ENCODE measurements at regions not wholly inside any gene's neighbourhood (a gene's known extent, or its start where the extent isn't known, plus 50 kb on each side); places are given as distances from the start of the nearest gene placed in this dataset.

GRCh38 chr2:64327129-64327509, 126.8 kb upstream of the LGALSL start:
- no peaks in the 10 kb centered on the region for H3K36me3 Mint-ChIP-seq (ENCODE audit: unreplicated experiment)
- TF ChIP-seq, protein P1, sequence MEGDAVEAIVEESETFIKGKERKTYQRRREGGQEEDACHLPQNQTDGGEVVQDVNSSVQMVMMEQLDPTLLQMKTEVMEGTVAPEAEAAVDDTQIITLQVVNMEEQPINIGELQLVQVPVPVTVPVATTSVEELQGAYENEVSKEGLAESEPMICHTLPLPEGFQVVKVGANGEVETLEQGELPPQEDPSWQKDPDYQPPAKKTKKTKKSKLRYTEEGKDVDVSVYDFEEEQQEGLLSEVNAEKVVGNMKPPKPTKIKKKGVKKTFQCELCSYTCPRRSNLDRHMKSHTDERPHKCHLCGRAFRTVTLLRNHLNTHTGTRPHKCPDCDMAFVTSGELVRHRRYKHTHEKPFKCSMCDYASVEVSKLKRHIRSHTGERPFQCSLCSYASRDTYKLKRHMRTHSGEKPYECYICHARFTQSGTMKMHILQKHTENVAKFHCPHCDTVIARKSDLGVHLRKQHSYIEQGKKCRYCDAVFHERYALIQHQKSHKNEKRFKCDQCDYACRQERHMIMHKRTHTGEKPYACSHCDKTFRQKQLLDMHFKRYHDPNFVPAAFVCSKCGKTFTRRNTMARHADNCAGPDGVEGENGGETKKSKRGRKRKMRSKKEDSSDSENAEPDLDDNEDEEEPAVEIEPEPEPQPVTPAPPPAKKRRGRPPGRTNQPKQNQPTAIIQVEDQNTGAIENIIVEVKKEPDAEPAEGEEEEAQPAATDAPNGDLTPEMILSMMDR (IDR thresholded peaks at IDR 0.05), result no peak
- H3K4me3 Mint-ChIP-seq (ENCODE audit: unreplicated experiment), result no peak overlapping the region
- no peak overlapping the region for H3K27ac Mint-ChIP-seq (ENCODE audit: unreplicated experiment)
- peaks cover 7% of the 10 kb centered on the region for H3K27me3 Mint-ChIP-seq (ENCODE audit: unreplicated experiment)
- no peak for DNase-seq (ENCODE audit: extremely low spot score, unreplicated experiment)
- H3K9me3 Mint-ChIP-seq (ENCODE audit: unreplicated experiment), result no peaks in the 10 kb centered on the region
- H3K4me1 Mint-ChIP-seq (ENCODE audit: unreplicated experiment), result peaks cover 23% of the 10 kb centered on the region

DNA sequence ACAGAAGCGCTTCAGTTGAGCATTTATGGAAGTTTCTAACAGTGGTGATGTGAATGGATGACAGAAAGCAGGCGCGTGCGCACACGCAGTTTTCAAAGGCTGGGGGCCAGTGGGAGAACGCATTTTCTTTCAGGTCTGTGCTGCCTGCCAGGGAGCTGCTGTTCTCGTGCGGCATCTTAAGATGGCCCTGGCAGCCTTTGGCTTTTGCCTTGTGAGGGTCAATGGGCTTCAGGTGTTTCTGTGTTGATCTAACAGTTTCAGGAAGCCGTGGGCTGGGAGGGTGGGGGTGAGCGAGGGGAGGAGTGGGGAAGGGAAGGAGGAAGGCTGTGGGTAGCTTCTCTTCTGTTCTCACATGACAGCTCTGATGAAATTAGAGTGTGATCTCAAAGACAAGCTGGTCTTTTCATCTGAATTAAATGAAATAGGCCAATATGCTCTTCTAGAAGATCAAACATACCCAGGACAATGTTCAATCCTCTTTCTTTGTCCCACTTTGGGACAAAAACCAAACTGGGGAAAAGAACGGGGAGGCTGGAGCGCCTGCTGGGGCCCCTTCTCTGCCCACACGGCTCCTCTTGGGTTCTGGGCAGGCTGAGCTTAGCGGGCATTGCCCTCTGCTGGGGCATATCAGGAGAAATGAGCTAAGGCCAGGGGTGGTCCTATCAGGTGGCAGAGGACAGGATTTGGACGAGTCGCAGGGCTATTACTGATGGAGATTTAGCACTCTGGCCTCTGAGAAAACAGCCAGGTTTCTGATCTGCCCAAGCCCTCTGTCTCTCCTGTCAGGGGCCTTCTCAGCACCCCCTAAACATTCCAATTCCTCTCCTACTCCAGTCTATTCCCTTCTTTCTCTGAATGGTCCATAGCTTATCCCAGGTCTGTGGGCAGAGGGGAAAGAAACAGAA, 126.2 kb upstream of the LGALSL start:
- TF ChIP-seq, protein P1 (IDR thresholded peaks at IDR 0.05), result peak; percentile 51
- H3K27ac Mint-ChIP-seq (ENCODE audit: unreplicated experiment), result no peak overlapping the region

GRCh38 chr2:64328415-64328722, 125.6 kb upstream of the LGALSL start:
- Mint-ChIP-seq H3K9me3 (ENCODE audit: unreplicated experiment) (no peaks in the 10 kb centered on the region), H3K27me3 (ENCODE audit: unreplicated experiment) (peaks cover 2% of the 10 kb centered on the region), H3K4me1 (ENCODE audit: unreplicated experiment) (peaks cover 23% of the 10 kb centered on the region), H3K27ac (ENCODE audit: unreplicated experiment) (no peak overlapping the region), H3K36me3 (ENCODE audit: unreplicated experiment) (no peaks in the 10 kb centered on the region), H3K4me3 (ENCODE audit: unreplicated experiment) (no peak overlapping the region)
- no peak for DNase-seq (ENCODE audit: extremely low spot score, unreplicated experiment)
- TF ChIP-seq, protein P1 (IDR thresholded peaks at IDR 0.05), result no peak

More for the DNA sequence above, 126.2 kb upstream of the LGALSL start:
- no peaks in the 10 kb centered on the region for H3K9me3 Mint-ChIP-seq (ENCODE audit: unreplicated experiment)
- peak; percentile 68 for DNase-seq (ENCODE audit: extremely low spot score, unreplicated experiment)
- H3K36me3 Mint-ChIP-seq (ENCODE audit: unreplicated experiment), result no peaks in the 10 kb centered on the region
- H3K4me3 Mint-ChIP-seq (ENCODE audit: unreplicated experiment), result no peak overlapping the region
- H3K4me1 Mint-ChIP-seq (ENCODE audit: unreplicated experiment), result peaks cover 23% of the 10 kb centered on the region
- H3K27me3 Mint-ChIP-seq (ENCODE audit: unreplicated experiment), result peaks cover 7% of the 10 kb centered on the region

GRCh38 chr2:64328756-64329155, 125.2 kb upstream of the LGALSL start:
- peak; percentile 36 for DNase-seq (ENCODE audit: extremely low spot score, unreplicated experiment)
- TF ChIP-seq, protein P1 (IDR thresholded peaks at IDR 0.05), result no peak
- H3K9me3 Mint-ChIP-seq (ENCODE audit: unreplicated experiment), result no peaks in the 10 kb centered on the region
- no peaks in the 10 kb centered on the region for H3K27me3 Mint-ChIP-seq (ENCODE audit: unreplicated experiment)
- no peak overlapping the region for H3K4me3 Mint-ChIP-seq (ENCODE audit: unreplicated experiment)
- no peak overlapping the region for H3K27ac Mint-ChIP-seq (ENCODE audit: unreplicated experiment)
- H3K36me3 Mint-ChIP-seq (ENCODE audit: unreplicated experiment), result no peaks in the 10 kb centered on the region
- peaks cover 23% of the 10 kb centered on the region for H3K4me1 Mint-ChIP-seq (ENCODE audit: unreplicated experiment)

DNA sequence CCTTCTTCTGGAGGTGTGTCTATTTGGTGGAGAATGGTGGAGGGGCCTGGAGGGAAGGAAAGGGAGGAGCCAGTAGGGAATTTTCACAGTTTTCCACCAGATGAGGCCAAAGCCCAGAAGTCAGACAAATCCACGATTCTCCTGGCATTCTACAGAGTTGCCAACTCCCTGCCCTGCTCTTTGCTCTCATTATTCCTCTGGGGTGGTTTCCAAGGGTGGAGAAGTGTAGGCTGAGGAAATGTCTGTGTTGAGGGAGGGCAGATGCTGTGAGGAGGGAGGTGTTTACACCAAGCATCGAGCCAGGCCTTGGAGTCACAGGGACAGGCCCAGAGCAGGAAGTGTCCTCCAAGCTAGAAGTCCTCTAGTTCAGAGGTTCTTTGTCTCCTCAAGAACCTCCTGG, 124.1 kb upstream of the LGALSL start:
- H3K4me1 Mint-ChIP-seq (ENCODE audit: unreplicated experiment), result peaks cover 23% of the 10 kb centered on the region
- H3K36me3 Mint-ChIP-seq (ENCODE audit: unreplicated experiment), result no peaks in the 10 kb centered on the region
- H3K4me3 Mint-ChIP-seq (ENCODE audit: unreplicated experiment), result no peak overlapping the region
- H3K27ac Mint-ChIP-seq (ENCODE audit: unreplicated experiment), result no peak overlapping the region
- no peaks in the 10 kb centered on the region for H3K27me3 Mint-ChIP-seq (ENCODE audit: unreplicated experiment)
- peak; percentile 42 for DNase-seq (ENCODE audit: extremely low spot score, unreplicated experiment)
- no peaks in the 10 kb centered on the region for H3K9me3 Mint-ChIP-seq (ENCODE audit: unreplicated experiment)
- TF ChIP-seq, protein P1 (IDR thresholded peaks at IDR 0.05), result no peak
